HL-60 (cell line): ENCODE measurements at regions not wholly inside any gene's neighbourhood (a gene's known extent, or its start where the extent isn't known, plus 50 kb on each side); places are given as distances from the start of the nearest gene placed in this dataset.

Source experiments
- CTCF ChIP-seq: IDR thresholded peaks from one replicate; pipeline ENCODE4 v1.5.1; 2011; ENCODE audit warnings: low read length, control low read depth, inconsistent platforms; ENCODE audit not compliant: insufficient read depth
- POLR2AphosphoS5 ChIP-seq: IDR thresholded peaks from 2 replicates; pipeline ENCODE4 v1.6.1; 2012; ENCODE audit warnings: low read depth

DNA sequence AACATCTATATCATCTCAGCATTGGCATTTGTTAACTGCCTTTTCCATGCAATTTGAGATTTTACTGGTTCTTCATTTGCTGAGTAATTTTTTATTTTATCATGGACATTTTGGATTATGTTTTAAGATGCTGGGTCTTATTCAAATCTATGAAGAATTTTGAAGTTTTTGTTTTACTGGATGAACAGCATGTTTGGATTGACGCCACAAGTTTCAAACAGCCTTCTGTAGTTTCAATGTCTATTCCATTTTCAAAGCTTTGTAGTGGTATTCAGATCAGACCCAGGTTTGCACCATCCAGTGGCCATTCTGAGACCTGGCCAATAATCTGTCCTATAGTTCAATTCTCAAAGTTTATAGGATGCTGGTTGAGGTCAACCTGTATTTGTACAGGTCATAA is 148.4 kb upstream of the STMND1 start:
- TF ChIP-seq CTCF (no peak), POLR2AphosphoS5 (no peak)
